Adipocyte (in vitro differentiated cells): ENCODE measurements at regions not wholly inside any gene's neighbourhood (a gene's known extent, or its start where the extent isn't known, plus 50 kb on each side); places are given as distances from the start of the nearest gene placed in this dataset.
"Not testable (repeated sequence)": the region's sequence is repeated elsewhere in the genome, so short reads cannot be mapped to it uniquely, and the experiment has no call there.

ENCODE experiments used
- DNase-seq: peaks from one replicate; pipeline ENCODE4 v3.0.0-alpha.2; 2015; ENCODE audit warnings: low read depth
- H3K27me3 ChIP-seq: replicated peaks from 2 replicates; pipeline ENCODE4 v1.7.0; 2013; ENCODE audit warnings: mild to moderate bottlenecking, low read length, moderate library complexity; ENCODE audit not compliant: control insufficient read depth, insufficient read depth
- H3K36me3 ChIP-seq: 2 replicates; pipeline ENCODE4 v1.7.0; 2013; ENCODE audit warnings: low read length, mild to moderate bottlenecking, moderate library complexity; ENCODE audit not compliant: control insufficient read depth, insufficient read depth, severe bottlenecking
- H3K4me1 ChIP-seq: 2 replicates; pipeline ENCODE4 v1.7.0; 2013; ENCODE audit warnings: mild to moderate bottlenecking, low read length, moderate library complexity; ENCODE audit not compliant: control insufficient read depth, insufficient read depth
- H3K4me3 ChIP-seq: 2 replicates; pipeline ENCODE4 v1.7.0; 2013; ENCODE audit warnings: mild to moderate bottlenecking, low read length, moderate library complexity
- H3K9ac ChIP-seq: 2 replicates; pipeline ENCODE4 v1.7.0; 2013; ENCODE audit warnings: mild to moderate bottlenecking, low read length, moderate library complexity
- H3K9me3 ChIP-seq: 2 replicates; pipeline ENCODE4 v1.7.0; 2013; ENCODE audit warnings: mild to moderate bottlenecking, low read length, moderate library complexity; ENCODE audit not compliant: control insufficient read depth

DNA sequence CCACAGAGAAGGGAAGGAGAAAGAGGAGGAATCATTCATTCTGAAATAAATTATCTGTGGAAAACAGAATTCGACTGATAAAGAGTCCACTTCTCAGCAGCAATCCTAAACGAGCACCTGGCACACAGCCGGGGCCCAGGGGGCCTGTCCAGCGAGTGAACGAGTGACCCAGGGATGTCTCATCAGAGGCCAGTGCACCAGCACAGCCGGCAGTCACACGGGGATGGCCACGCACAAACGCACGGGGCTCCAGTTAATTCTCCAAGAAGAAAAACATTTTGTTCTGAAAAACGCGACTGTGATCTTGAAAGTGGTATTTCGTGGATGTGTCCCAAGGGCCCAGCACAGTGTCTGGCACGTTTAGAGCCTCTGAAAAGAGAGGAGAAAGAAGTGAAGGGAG lies 154.6 kb downstream of the BRD1 start:
- H3K9me3 ChIP-seq = peaks cover 6% of the 10 kb centered on the region
- no peak for DNase-seq
- no peaks in the 10 kb centered on the region for H3K36me3 ChIP-seq
- no peak overlapping the region for H3K9ac ChIP-seq
- H3K27me3 ChIP-seq = peaks cover 28% of the 10 kb centered on the region
- no peaks in the 10 kb centered on the region for H3K4me1 ChIP-seq
- H3K4me3 ChIP-seq = no peak overlapping the region

DNA sequence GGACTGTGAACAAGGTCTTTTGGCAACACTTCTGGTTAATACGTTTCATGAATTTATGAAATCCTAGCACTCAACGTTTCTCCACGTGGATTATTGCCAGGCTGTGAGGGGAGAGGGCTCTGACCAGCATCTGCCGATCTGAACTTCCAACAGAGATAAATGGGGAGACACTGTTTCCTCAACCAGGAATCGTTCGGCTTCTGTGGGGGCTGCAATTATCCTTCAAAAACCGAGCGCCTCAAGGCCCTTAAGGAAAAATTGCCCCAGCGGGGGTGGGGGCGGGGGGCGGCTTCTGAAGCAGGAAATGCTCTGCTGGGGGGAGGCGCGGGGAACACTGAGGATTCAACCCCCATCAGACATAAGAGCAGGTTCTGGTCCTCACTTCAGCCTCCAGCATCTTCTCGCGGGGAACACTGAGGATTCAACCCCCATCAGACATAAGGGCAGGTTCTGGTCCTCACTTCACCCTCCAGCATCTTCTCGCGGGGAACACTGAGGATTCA lies 155.6 kb downstream of the BRD1 start:
- no peaks in the 10 kb centered on the region for H3K4me1 ChIP-seq
- no peaks in the 10 kb centered on the region for H3K36me3 ChIP-seq
- H3K9me3 ChIP-seq = peaks cover 6% of the 10 kb centered on the region
- H3K9ac ChIP-seq = no peak overlapping the region
- H3K4me3 ChIP-seq = no peak overlapping the region
- peaks cover 23% of the 10 kb centered on the region for H3K27me3 ChIP-seq
- DNase-seq = no peak

DNA sequence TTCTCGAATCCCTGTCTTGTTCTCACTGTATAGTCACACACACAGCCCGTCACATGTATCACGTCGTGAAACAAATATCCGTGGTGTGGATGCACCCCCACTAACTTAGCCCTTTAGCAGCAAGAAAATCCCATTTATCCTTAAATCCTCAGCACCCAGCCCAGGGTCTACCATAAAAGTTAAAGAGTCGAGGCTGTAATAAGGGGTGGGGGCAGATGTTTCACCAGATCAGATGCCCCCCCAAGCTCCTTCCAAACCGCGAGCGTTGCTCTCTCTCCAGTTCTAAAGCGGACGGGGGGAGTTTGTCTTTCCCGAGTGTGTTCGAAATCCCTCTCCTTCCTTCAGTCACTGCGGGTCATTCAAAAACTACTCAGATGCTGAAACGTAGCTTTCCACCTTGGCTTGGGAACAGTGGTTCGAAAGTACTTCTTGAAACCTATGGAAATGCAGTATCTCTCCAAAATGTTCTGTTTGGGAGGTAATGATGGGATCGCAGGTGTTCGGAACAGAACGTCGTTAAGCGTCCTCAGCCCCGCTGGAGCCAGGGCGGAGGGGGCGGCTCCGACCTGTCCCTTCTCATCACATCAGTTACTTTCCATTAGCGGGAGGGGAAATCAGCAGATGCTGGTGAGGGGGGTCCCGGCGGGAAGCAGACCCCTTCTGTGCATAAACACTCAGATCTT lies 156.2 kb downstream of the BRD1 start:
- Histone ChIP-seq H3K4me1 (no peaks in the 10 kb centered on the region), H3K27me3 (peaks cover 23% of the 10 kb centered on the region), H3K36me3 (no peaks in the 10 kb centered on the region), H3K4me3 (no peak overlapping the region), H3K9ac (no peak overlapping the region), H3K9me3 (peaks cover 6% of the 10 kb centered on the region)
- DNase-seq = no peak

DNA sequence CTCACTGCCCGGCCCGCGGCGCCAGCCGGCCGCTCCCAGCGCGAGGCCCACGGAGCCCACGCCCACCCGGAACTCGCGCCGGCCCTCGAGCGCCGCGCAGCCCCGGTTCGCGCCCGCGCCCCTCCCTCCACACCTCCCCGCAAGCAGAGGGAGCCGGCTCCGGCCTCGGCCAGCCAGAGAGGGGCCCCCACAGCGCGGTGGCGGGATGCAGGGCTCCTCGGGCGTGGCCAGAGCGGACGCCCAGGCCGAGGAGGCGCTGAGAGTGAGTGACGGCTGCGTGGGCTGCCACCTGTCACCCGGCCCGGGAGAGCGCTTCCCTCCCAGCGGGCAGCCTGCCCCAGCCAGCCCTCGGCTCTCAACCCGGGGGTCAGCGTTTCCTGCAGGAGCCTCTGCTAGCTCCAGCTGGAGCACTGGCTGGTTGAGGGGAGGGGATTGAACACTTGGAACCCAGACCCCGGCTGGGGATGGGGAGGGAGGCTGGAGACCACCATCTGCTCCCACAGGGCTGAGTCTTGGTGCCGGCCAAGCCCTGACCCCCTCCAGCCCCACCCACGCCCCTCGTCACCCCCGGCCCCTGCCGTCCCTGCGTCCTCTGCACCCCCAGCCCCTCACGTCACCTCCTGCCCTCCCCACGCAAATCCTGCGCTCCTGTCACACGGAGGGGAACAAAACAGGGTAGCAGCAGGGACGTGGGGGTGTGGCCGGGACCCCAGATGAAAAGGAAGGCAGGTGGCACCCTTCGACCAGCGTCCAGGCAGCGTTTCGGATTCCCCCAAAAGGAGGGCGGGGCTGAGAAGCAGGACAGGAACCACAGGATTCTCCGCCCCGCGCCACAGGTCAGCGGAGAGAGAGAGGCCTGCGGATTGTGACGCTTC lies 157.0 kb downstream of the BRD1 start:
- peaks cover 27% of the 10 kb centered on the region for H3K27me3 ChIP-seq
- DNase-seq = no peak

DNA sequence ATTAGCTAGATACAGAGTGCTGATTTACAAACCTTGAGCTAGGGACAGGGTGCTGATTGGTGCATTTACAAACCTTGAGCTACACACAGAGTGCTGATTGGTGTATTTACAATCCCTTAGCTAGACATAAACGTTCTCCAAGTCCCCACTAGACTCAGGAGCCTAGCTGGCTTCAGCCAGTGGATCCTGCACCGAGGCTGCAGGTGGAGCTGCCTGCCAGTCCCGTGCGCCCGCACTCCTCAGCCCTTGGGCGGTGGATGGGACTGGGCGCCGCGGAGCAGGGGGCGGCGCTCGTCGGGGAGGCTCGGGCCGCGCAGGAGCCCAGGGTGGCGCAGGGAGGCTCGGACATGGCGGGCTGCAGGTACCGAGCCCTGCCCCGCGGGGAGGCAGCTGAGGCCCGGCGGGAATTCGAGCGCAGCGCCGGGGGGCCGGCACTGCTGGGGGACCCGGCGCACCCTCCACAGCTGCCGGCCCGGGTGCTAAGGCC lies 157.7 kb downstream of the BRD1 start:
- not testable (repeated sequence) for H3K36me3 ChIP-seq, H3K4me3 ChIP-seq, H3K9ac ChIP-seq, H3K4me1 ChIP-seq, DNase-seq, H3K9me3 ChIP-seq
- H3K27me3 ChIP-seq = peaks cover 33% of the 10 kb centered on the region

More for the DNA sequence above, 157.0 kb downstream of the BRD1 start:
- Histone ChIP-seq H3K4me3 (no peak overlapping the region), H3K4me1 (no peaks in the 10 kb centered on the region), H3K9me3 (peaks cover 6% of the 10 kb centered on the region), H3K9ac (no peak overlapping the region), H3K36me3 (no peaks in the 10 kb centered on the region)

DNA sequence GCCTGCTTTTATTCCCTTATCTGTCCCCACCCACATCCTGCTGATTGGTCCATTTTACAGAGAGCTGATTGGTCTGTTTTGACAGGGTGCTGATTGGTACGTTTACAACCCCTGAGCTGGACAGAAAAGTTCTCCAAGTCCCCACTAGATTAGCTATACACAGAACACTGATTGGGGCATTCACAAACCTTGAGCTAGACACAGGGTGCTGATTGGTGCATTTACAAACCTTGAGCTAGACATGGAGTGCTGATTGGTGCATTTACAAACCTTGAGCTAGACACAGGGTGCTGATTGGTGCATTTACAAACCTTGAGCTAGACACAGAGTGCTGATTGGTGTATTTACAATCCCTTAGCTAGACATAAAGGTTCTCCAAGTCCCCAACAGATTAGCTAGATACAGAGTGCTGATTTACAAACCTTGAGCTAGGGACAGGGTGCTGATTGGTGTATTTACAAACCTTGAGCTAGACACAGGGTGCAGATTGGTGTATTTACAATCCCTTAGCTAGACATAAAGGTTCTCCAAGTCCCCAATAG lies 158.2 kb downstream of the BRD1 start:
- H3K27me3 ChIP-seq = peaks cover 35% of the 10 kb centered on the region

DNA sequence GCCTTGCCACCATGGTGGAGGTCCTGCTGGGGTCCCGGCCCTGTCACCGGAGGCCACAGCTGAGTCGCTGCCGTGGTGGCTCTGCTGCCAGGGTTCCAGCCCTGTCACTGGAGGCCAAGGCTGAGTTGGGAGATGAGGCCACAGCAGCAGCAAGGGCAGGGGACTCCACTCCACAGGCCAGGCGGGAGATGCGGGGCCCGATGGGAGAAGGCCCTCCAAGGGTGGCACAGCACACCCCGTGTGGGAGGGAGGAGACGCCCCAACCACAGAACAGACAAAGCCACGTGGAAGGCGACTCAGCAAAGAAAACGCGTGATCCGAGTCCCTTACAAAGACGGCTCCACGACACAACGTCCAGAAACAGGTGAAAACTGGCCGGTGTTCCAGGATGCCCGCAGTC lies 159.3 kb downstream of the BRD1 start:
- no peaks in the 10 kb centered on the region for H3K36me3 ChIP-seq
- no peak overlapping the region for H3K9ac ChIP-seq
- H3K9me3 ChIP-seq = peaks cover 6% of the 10 kb centered on the region
- no peak for DNase-seq
- H3K27me3 ChIP-seq = peaks cover 42% of the 10 kb centered on the region
- H3K4me1 ChIP-seq = no peaks in the 10 kb centered on the region
- H3K4me3 ChIP-seq = no peak overlapping the region

More for the DNA sequence above, 158.2 kb downstream of the BRD1 start:
- not testable (repeated sequence) for H3K9me3 ChIP-seq, H3K4me3 ChIP-seq, DNase-seq, H3K9ac ChIP-seq, H3K4me1 ChIP-seq, H3K36me3 ChIP-seq

DNA sequence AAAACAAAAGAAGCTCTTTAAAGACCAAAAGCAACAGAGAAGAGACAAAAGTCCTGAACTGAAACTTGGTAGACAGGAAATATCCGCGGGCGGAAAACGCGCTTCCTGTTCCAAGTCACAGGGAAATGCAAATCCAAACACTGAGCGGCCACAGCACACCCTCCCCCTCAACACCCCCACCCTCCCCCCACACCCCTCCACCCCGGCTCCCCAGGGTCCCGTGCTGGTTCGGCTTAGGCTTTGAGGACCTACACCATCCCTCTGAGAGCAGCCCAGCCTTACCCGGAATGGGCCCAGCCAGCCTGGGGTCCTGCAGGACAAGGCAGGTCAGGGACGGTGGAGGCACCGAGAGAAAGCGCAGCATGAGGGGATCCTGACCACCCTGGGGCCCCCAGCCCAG lies 160.4 kb downstream of the BRD1 start:
- DNase-seq = no peak
- H3K9ac ChIP-seq = no peak overlapping the region
- no peaks in the 10 kb centered on the region for H3K36me3 ChIP-seq
- no peak overlapping the region for H3K4me3 ChIP-seq
- H3K4me1 ChIP-seq = no peaks in the 10 kb centered on the region
- H3K9me3 ChIP-seq = peaks cover 6% of the 10 kb centered on the region
- H3K27me3 ChIP-seq = peaks cover 47% of the 10 kb centered on the region

DNA sequence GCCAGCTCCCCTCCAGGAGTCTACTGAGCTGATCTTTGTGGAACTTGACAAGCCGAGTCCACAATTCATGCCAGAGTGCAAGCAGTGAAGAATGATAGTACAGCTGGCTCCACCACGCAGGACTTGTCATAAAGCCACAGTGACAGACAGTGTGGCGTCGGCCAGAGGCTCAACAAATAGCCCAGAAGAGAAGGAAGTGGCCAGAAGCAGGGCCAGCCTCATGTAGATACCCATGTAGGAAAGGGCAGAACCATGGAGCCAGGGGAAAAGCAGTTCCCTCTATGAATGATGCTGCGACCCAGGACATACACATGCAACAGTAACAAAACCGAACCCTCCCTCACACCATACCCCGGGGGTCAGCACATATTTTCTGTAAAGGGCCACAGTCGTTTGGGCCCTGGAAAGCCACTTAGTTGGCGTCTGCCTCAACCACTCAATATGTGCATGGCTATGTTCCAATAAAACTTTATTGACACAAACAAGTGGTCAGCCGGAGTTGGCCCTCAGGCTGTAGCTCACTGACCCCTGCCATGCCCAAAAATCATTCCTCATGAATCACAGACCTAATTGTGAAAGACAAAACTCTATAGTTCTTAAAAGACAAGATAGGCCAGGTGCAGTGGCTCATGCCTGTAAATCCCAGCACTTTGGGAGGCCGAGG lies 161.4 kb downstream of the BRD1 start:
- Histone ChIP-seq H3K4me1 (no peaks in the 10 kb centered on the region), H3K9me3 (peaks cover 6% of the 10 kb centered on the region), H3K9ac (no peak overlapping the region), H3K27me3 (peaks cover 39% of the 10 kb centered on the region), H3K4me3 (no peak overlapping the region), H3K36me3 (no peaks in the 10 kb centered on the region)
- DNase-seq = no peak

DNA sequence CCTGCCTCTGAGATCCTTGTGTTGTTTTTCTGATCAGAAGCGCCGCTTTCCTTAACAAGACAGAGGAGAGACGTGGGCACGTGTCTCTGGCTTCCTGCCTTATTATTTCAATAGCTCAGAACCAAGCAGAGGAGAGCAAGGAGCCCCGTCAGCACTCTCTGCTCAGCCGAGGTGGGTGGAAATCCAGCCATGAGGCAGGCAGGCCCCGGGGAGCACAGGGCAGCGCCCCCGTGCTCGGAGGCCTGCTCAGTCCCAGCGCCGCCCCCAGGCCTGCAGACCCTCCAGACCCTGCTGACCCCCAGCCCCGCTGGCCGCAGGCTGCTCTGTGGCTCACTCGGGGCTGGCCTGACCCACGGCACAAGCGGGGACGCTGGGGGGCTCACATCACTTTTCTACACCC lies 162.8 kb downstream of the BRD1 start:
- no peak for DNase-seq
- no peak overlapping the region for H3K4me3 ChIP-seq

More for the DNA sequence above, 162.8 kb downstream of the BRD1 start:
- Histone ChIP-seq H3K4me1 (no peaks in the 10 kb centered on the region), H3K9ac (no peak overlapping the region), H3K27me3 (peaks cover 36% of the 10 kb centered on the region), H3K36me3 (no peaks in the 10 kb centered on the region), H3K9me3 (peaks cover 6% of the 10 kb centered on the region)
